Gastrocnemius medialis (tissue), 4 donors: ENCODE measurements at regions not wholly inside any gene's neighbourhood (a gene's known extent, or its start where the extent isn't known, plus 50 kb on each side); places are given as distances from the start of the nearest gene placed in this dataset.

ENCODE experiments used
- ATAC-seq, 2 donors: fragments of 150-250 bp; one replicate each; pipeline ENCODE4 v1.9.1; 2016
- DNase-seq, 2 donors: peaks; one replicate each; pipeline ENCODE4 v3.0.0-alpha.2; 2019
- H3K27ac ChIP-seq, 4 donors: fragments of 200-600 bp; sonication (generic); 1 replicate in 1 of 4; 2 replicates in 3 of 4; pipeline ENCODE4 v1.5.1; 2016 to 2018; ENCODE audit warnings: mild to moderate bottlenecking in 2 of 4, moderate library complexity in 1 of 4
- H3K27me3 ChIP-seq, 3 donors: fragments of 200-600 bp; sonication (generic) in 2 of 3; 1 replicate in 1 of 3; 2 replicates in 2 of 3; pipeline versions ENCODE4 v1.5.1 to v1.6.0; 2016 to 2019; ENCODE audit warnings: mild to moderate bottlenecking in 1 of 3, moderate library complexity in 1 of 3
- H3K36me3 ChIP-seq, 2 donors: fragments of 200-600 bp; sonication (generic) in 1 of 2; one replicate each; pipeline ENCODE4 v1.5.1; 2017 to 2018
- H3K4me1 ChIP-seq, 2 donors: fragments of 200-600 bp; sonication (generic) in 1 of 2; one replicate each; pipeline ENCODE4 v1.5.1; 2016 to 2017; ENCODE audit warnings: mild to moderate bottlenecking in 2 of 2
- H3K4me3 ChIP-seq, 4 donors: fragments of 200-600 bp; sonication (generic) in 3 of 4; 1 replicate in 1 of 4; 2 replicates in 3 of 4; pipeline ENCODE4 v1.5.1; 2016 to 2019; ENCODE audit warnings: mild to moderate bottlenecking in 2 of 4
- H3K9me3 ChIP-seq, 3 donors: fragments of 200-600 bp; sonication (generic) in 2 of 3; 1 replicate in 1 of 3; 2 replicates in 2 of 3; pipeline ENCODE4 v1.5.1; 2016 to 2019
- POLR2A ChIP-seq, 2 donors: fragments of 450-650 bp; IDR thresholded peaks; one replicate each; pipeline ENCODE4 v1.6.1; 2017; ENCODE audit warnings: antibody characterized with exemption in 2 of 2, mild to moderate bottlenecking in 2 of 2, moderate library complexity in 2 of 2
- in situ Hi-C, 4 donors: fragments of 200-750 bp; cut with MboI; loops; one replicate each; pipeline versions ENCODE4 v1.15.0 to v1.8.0; 2017; ENCODE audit warnings: low sequenced_read_pairs in 4 of 4
- intact Hi-C: fragments of 100-400 bp; cut with DNase I; formaldehyde crosslinking; loops from one replicate; pipeline ENCODE4 v1.15.1; 2023; ENCODE audit warnings: low total_unique reads
- TF ChIP-seq, protein P1 (sequence below), 5 experiments: fragments of 450-650 bp in 3 of 5; fragments of 200-600 bp in 2 of 5; sonication (generic) in 2 of 5; IDR thresholded peaks in 4 of 5; conservative IDR thresholded peaks in 1 of 5; 1 replicate in 4 of 5; 2 replicates in 1 of 5; pipeline ENCODE4 v1.5.1; 2016 to 2019; ENCODE audit warnings: antibody characterized with exemption in 5 of 5, mild to moderate bottlenecking in 3 of 5, moderate library complexity in 3 of 5

DNA sequence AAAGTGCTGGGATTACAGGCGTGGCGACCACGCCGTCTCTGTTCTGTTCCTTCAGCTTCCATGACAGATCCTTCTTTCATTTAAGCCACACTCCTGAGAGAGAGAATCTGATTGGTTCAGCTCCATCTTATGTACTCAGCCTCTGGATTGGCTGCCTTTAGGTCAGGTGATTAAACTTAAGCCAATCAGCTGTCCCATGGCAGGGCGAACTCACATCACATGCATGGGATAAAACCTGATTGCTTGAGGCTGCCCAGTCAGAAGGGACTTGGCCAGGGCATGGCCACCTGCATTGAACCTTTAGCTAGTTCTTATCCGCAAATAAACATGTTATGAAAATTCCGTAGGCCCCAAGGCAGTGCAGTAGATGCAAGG, 274.2 kb downstream of the SUDS3 start:
- no peak for DNase-seq
- Histone ChIP-seq H3K36me3 (no peaks in the 10 kb centered on the region), H3K27ac (no peak overlapping the region), H3K9me3 (no peaks in the 10 kb centered on the region), H3K4me3 (no peak overlapping the region), H3K27me3 (no peaks in the 10 kb centered on the region), H3K4me1 (no peaks in the 10 kb centered on the region)
- intact Hi-C loops (no loop called here), in situ Hi-C loops (no loop called here)
- TF ChIP-seq, protein P1, sequence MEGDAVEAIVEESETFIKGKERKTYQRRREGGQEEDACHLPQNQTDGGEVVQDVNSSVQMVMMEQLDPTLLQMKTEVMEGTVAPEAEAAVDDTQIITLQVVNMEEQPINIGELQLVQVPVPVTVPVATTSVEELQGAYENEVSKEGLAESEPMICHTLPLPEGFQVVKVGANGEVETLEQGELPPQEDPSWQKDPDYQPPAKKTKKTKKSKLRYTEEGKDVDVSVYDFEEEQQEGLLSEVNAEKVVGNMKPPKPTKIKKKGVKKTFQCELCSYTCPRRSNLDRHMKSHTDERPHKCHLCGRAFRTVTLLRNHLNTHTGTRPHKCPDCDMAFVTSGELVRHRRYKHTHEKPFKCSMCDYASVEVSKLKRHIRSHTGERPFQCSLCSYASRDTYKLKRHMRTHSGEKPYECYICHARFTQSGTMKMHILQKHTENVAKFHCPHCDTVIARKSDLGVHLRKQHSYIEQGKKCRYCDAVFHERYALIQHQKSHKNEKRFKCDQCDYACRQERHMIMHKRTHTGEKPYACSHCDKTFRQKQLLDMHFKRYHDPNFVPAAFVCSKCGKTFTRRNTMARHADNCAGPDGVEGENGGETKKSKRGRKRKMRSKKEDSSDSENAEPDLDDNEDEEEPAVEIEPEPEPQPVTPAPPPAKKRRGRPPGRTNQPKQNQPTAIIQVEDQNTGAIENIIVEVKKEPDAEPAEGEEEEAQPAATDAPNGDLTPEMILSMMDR (IDR thresholded peaks at IDR 0.05 in 4 of 5, conservative IDR thresholded peaks at IDR 0.05 in 1 of 5): no peak
- no peak for TF ChIP-seq POLR2A (IDR thresholded peaks at IDR 0.05)
- no peak for ATAC-seq

DNA sequence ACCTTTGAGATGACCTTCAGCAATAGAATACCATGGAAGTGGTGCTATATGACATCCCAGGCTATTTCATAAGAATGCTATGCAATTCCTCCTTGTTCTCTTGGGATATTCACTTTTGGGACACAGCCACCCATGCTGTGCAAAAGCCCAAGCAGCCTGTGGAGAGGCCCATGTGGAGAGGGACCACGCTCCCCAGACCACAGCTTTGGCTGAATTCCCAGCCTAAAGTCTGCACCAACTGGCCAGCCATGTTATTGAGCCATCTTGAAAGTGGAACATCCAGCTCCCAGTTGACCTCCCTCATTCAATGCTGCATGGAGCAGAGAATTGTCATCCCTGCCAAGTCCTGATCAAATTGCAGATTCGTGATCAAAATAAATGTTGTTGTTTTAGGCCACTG, 275.1 kb downstream of the SUDS3 start:
- H3K27ac ChIP-seq: no peak overlapping the region
- no peak for TF ChIP-seq POLR2A (IDR thresholded peaks at IDR 0.05)
- TF ChIP-seq, protein P1 (IDR thresholded peaks at IDR 0.05 in 4 of 5, conservative IDR thresholded peaks at IDR 0.05 in 1 of 5): no peak
- no peaks in the 10 kb centered on the region for H3K36me3 ChIP-seq
- H3K27me3 ChIP-seq: no peaks in the 10 kb centered on the region
- no peaks in the 10 kb centered on the region for H3K4me1 ChIP-seq
- in situ Hi-C loops: no loop called here
- no peak for DNase-seq
- H3K9me3 ChIP-seq: no peaks in the 10 kb centered on the region
- no peak overlapping the region for H3K4me3 ChIP-seq
- ATAC-seq: no peak
- intact Hi-C loops: no loop called here

DNA sequence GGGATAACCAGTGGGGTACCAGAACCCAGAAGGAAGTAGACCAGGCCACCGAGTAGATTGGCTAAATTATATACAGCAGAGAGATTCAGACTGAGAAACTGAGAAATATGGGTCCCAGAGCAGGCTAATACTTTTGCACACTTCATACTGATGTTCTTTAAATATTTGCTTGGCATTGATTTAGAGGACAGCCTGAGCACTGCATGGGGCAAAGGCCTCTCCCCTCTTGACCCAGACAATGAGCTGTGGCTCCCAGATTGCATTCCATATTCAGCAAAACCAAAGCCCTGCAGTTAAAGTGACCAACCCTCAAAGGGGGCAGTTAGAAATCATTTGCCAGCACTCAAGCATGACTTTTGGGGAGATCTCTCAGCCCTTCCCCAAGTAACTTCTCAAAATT, 279.2 kb downstream of the SUDS3 start:
- no peak for TF ChIP-seq POLR2A (IDR thresholded peaks at IDR 0.05)
- TF ChIP-seq, protein P1 (IDR thresholded peaks at IDR 0.05 in 4 of 5, conservative IDR thresholded peaks at IDR 0.05 in 1 of 5): no peak
- Histone ChIP-seq H3K27ac (no peak overlapping the region), H3K27me3 (no peaks in the 10 kb centered on the region), H3K36me3 (no peaks in the 10 kb centered on the region), H3K4me3 (no peak overlapping the region), H3K9me3 (no peaks in the 10 kb centered on the region), H3K4me1 (no peaks in the 10 kb centered on the region)
- ATAC-seq (no peak), DNase-seq (no peak)
- in situ Hi-C loops (no loop called here), intact Hi-C loops (no loop called here)

DNA sequence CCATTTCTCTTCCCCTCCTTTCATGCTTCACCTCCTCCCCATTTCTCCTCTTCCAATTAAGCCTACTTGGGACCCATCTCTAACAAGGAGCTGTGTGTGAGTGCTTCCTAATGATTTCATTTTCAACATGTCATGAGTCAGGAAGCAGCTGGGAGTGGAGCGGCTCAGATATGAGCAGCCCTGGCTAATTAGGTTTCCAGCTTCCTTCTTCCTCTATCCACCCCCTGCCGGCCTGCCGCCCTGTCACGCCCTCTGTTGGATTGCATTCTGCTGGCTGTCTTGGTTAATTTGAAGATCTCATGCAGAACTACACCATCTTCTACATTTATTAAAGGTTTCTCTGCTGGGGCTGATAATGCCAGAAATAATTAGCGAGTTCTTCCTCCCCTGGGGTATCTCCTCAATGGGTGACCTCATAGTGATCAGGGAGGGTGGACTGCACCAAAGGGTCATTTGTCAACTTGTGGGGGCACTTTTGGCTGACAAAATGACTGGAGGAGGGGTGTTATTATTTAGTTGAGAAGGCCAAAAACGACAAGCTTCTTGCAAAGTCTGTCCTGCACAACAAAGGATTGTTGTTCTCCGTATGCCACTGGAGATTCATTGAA, 300.9 kb upstream of the SRRM4 start:
- Histone ChIP-seq H3K4me3 (no peak overlapping the region), H3K36me3 (no peaks in the 10 kb centered on the region), H3K27ac (no peak overlapping the region), H3K9me3 (no peaks in the 10 kb centered on the region), H3K4me1 (no peaks in the 10 kb centered on the region), H3K27me3 (no peaks in the 10 kb centered on the region)
- no peak for ATAC-seq
- TF ChIP-seq, protein P1 (IDR thresholded peaks at IDR 0.05 in 4 of 5, conservative IDR thresholded peaks at IDR 0.05 in 1 of 5): no peak
- no peak for TF ChIP-seq POLR2A (IDR thresholded peaks at IDR 0.05)
- DNase-seq: no peak
- intact Hi-C loops (no loop called here), in situ Hi-C loops (no loop called here)

DNA sequence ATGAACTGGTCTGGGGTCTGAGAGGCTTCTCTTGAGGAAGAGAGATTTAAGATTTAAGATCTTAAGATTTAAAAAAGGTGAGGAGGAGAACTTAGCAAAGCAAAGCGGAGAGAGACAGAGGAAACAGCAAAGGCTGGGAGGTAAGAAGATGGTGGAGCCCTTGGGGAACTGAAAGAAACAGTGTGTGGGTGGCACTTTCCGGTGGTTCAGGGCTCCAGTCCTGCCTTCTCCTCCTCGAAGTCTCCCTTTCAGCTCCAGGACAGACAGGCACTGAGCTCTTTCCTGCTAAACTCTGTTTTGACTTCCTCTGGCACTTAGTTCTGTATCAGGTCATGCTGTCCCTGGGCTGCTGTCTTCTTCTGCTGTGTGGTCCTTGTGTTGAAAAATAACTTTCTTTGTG, 298.7 kb upstream of the SRRM4 start:
- Histone ChIP-seq H3K27me3 (no peaks in the 10 kb centered on the region), H3K9me3 (no peaks in the 10 kb centered on the region), H3K4me1 (no peaks in the 10 kb centered on the region), H3K4me3 (no peak overlapping the region), H3K27ac (no peak overlapping the region), H3K36me3 (no peaks in the 10 kb centered on the region)
- DNase-seq: no peak
- in situ Hi-C loops: no loop called here
- ATAC-seq: no peak
- no peak for TF ChIP-seq POLR2A (IDR thresholded peaks at IDR 0.05)
- TF ChIP-seq, protein P1 (IDR thresholded peaks at IDR 0.05 in 4 of 5, conservative IDR thresholded peaks at IDR 0.05 in 1 of 5): no peak
- intact Hi-C loops: no loop called here
